BLaER1 (cell line): ENCODE measurements at regions not wholly inside any gene's neighbourhood (a gene's known extent, or its start where the extent isn't known, plus 50 kb on each side); places are given as distances from the start of the nearest gene placed in this dataset.
A peak's percentile ranks its signal among the peaks of the same experiment; 100 is the strongest.

Experiments used
- H3K27ac ChIP-seq: shearing (Covaris generic); formaldehyde crosslinking; 2 replicates; pipeline ENCODE4 v1.8.1; 2022
- H3K27me3 ChIP-seq: shearing (Covaris generic); formaldehyde crosslinking; 2 replicates; pipeline ENCODE4 v1.8.1; 2022
- H3K36me3 ChIP-seq: shearing (Covaris generic); formaldehyde crosslinking; 2 replicates; pipeline ENCODE4 v1.8.1; 2022
- H3K4me1 ChIP-seq: shearing (Covaris generic); formaldehyde crosslinking; 2 replicates; pipeline ENCODE4 v1.8.1; 2022
- H3K4me2 ChIP-seq: shearing (Covaris generic); formaldehyde crosslinking; 2 replicates; pipeline ENCODE4 v1.8.1; 2022
- H3K4me3 ChIP-seq: shearing (Covaris generic); formaldehyde crosslinking; 2 replicates; pipeline ENCODE4 v1.8.1; 2022
- H3K9ac ChIP-seq: shearing (Covaris generic); formaldehyde crosslinking; 2 replicates; pipeline ENCODE4 v1.8.1; 2022
- H3K9me3 ChIP-seq: shearing (Covaris generic); formaldehyde crosslinking; 2 replicates; pipeline ENCODE4 v1.8.1; 2022
- H4K20me1 ChIP-seq: shearing (Covaris generic); formaldehyde crosslinking; 2 replicates; pipeline ENCODE4 v1.8.1; 2022
- Cebpa-rat ChIP-seq: shearing (Covaris generic); IDR thresholded peaks from 2 replicates; pipeline ENCODE4 v1.8.1; 2022

DNA sequence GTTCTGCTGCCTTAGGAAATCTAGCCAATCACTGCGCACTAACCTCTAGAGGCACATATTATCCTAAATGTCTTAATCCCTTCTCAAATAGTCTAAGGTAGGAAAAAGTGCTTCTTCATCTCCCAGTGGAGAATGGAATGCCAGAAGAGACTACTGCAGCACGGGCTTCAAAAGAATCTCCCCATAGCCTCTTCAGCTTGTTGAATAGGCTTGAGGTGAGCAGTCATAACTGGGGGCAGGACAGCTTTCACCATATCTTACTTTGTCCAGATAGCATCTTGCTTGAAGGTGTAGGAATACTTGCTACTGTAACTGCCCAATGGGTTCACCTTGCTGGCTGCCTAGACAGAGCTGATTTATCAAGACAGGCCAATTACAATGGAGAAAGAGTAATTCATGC lies 88.8 kb downstream of the MBL2 start:
- Histone ChIP-seq H3K9me3 (peaks cover 11% of the 10 kb centered on the region; the same call in 1 of the 2 replicates), H3K9ac (no peak overlapping the region), H3K27ac (no peak overlapping the region), H3K36me3 (no peaks in the 10 kb centered on the region), H3K27me3 (no peaks in the 10 kb centered on the region), H3K4me3 (no peak overlapping the region), H4K20me1 (no peaks in the 10 kb centered on the region), H3K4me2 (no peak overlapping the region), H3K4me1 (peaks cover 10% of the 10 kb centered on the region; the same call in 1 of the 2 replicates)
- TF ChIP-seq Cebpa-rat: no peak

DNA sequence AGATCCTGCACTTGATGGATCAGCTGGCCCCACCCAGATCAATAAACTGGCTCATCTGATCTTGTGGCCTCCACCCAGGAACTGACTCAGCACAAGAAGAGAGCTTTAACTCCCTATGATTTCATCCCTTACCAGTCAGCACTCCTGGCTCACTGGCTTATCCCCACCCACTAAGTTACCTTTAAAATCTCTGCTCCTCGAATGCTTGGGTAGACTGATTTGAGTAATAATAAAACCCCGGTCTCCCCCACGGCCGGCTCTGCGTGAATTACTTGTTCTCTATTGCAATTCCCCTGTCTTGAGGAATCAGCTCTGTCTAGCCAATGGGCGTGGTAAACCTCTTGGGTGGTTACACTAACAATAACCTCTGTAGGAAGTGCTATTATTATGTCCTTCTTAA lies 83.7 kb downstream of the MBL2 start:
- Histone ChIP-seq H3K27ac (no peak overlapping the region), H3K4me2 (no peak overlapping the region), H3K4me1 (0 out of 2 replicates have a peak, but pooled peaks cover 5% of the 10 kb centered on the region), H3K36me3 (no peaks in the 10 kb centered on the region), H3K4me3 (no peak overlapping the region), H4K20me1 (no peaks in the 10 kb centered on the region), H3K27me3 (no peaks in the 10 kb centered on the region), H3K9me3 (peaks cover 37% of the 10 kb centered on the region), H3K9ac (no peak overlapping the region)
- TF ChIP-seq Cebpa-rat: no peak

DNA sequence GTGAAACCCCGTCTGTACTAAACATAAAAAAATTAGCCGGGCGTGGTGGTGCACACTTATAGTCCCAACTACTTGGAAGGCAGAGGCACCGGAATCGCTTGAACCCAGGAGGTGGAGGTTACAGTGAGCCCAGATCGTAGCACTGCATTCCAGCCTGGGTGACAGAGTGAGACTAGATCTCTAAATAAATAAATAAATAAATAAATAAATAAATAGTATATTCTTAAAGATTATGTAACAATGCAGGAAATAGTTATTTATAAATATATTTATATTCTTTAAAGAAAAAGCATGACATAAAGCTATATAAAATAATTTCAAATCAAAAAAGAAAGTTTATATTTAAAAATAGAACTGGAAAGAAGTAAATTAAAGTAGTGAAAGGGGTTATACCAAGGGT lies 76.4 kb downstream of the MBL2 start:
- Histone ChIP-seq H3K27ac (no peak overlapping the region), H3K27me3 (no peaks in the 10 kb centered on the region), H3K9ac (no peak overlapping the region), H3K36me3 (no peaks in the 10 kb centered on the region), H3K9me3 (peaks cover 8% of the 10 kb centered on the region), H3K4me3 (no peak overlapping the region), H3K4me1 (no peaks in the 10 kb centered on the region), H4K20me1 (no peaks in the 10 kb centered on the region), H3K4me2 (no peak overlapping the region)
- TF ChIP-seq Cebpa-rat: no peak

DNA sequence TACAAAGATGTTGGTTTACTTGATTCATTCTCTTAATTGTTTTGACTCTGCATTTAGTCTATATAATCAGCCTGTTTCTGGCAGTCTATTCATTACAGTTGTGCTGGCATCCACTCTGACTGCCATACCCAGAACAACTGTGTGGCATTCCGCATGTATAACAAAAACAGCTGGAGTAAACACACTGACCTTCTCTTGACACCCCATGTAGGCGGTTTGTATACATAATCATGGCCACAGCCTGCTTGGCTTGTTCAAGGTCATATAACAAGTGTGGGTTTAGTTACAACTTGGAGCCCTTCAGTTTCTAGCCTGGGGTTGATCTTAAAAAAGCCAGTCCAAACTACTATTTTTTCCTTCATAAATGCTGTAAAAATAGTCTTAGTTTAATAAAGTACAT lies 70.9 kb downstream of the MBL2 start:
- no peaks in the 10 kb centered on the region for H3K9me3 ChIP-seq
- no peaks in the 10 kb centered on the region for H3K27me3 ChIP-seq
- no peak overlapping the region for H3K4me3 ChIP-seq
- no peak for TF ChIP-seq Cebpa-rat
- H3K36me3 ChIP-seq: no peaks in the 10 kb centered on the region
- no peak overlapping the region for H3K9ac ChIP-seq
- peaks cover 20% of the 10 kb centered on the region for H3K4me1 ChIP-seq
- no peaks in the 10 kb centered on the region for H4K20me1 ChIP-seq
- H3K4me2 ChIP-seq: no peak overlapping the region
- no peak overlapping the region for H3K27ac ChIP-seq

DNA sequence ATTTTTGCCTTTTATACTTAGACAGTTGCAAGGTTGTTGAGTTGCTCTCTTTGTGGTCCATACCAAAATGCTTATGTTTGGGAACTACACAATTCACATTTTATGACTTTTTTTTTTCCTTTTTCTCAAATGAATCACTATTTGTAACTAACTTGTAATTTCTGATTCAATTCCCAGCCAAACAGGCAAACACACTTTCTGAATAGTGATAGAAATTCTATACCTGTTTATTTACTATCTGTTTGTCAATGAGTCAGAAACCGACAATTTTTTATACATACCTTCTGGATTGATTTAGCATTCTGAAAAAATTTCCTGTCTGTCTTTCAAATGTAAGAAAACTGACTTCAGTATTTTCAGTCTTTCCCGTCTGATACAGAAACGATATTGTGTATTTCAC lies 69.1 kb downstream of the MBL2 start:
- Histone ChIP-seq H3K4me2 (peak overlapping the region; percentile 37; the same call in 1 of the 2 replicates), H3K4me3 (no peak overlapping the region), H3K27ac (no peak overlapping the region), H3K27me3 (no peaks in the 10 kb centered on the region), H3K9ac (no peak overlapping the region), H3K9me3 (no peaks in the 10 kb centered on the region), H4K20me1 (no peaks in the 10 kb centered on the region), H3K4me1 (peaks cover 20% of the 10 kb centered on the region), H3K36me3 (no peaks in the 10 kb centered on the region)
- TF ChIP-seq Cebpa-rat: no peak

DNA sequence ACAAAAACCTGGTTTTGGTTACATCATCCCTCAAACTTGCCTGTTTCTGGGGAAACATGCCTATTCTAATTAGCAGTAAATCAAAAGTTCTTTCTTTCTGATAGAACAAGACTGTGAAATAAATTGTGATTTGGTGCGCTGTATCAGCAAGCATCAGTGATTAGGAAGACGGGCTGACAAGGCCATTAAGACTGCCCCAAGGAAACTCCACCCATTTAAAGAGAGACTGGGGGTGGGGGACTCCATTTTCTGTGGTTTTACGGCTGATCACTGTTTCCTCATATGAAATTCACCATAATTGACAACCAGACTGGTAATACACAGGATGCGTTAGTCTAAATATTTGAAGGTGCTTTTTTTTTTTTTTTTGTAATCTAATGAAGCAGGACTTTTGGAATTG lies 68.7 kb downstream of the MBL2 start:
- Histone ChIP-seq H3K9me3 (no peaks in the 10 kb centered on the region), H3K27ac (no peak overlapping the region), H3K4me3 (no peak overlapping the region), H3K4me1 (peaks cover 20% of the 10 kb centered on the region), H3K4me2 (peak overlapping the region; percentile 37), H3K36me3 (no peaks in the 10 kb centered on the region), H3K27me3 (no peaks in the 10 kb centered on the region), H3K9ac (no peak overlapping the region), H4K20me1 (no peaks in the 10 kb centered on the region)
- no peak for TF ChIP-seq Cebpa-rat

DNA sequence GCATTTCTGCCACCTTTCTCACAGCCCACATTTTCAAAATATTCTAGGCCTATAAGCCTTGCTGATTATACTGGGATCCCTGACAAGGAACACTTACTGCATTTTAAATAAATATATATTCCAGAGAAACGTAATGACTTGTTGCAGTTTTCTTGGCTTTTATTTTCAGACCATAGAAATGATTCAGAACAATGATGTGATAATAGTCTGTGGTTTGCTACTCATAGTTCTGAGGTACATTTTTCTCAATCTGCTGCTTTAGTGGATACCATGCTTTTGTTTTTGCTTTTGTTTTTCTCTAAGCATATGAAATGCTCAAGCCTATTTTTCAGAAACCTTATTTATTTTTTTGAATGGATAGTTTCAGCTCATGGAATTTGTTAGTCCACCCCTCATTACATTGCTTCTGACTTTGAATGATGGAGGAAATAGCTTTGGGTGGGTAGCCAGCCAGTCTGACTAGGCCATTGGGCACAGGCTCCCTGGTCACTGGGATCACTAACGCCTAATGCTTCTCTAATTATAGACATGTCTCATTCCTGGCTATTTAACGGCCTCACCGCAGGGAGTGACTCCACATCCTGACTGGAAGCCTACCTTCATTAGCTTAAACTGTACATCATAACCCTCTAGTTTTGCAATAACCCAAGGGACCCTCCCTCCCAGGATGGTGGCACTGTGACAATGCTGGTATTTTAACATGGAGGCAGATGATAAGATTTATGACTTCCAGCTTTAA lies 66.1 kb downstream of the MBL2 start:
- Histone ChIP-seq H3K4me3 (no peak overlapping the region), H3K9ac (no peak overlapping the region), H3K4me1 (peaks cover 20% of the 10 kb centered on the region), H3K27me3 (no peaks in the 10 kb centered on the region), H3K36me3 (no peaks in the 10 kb centered on the region), H4K20me1 (no peaks in the 10 kb centered on the region), H3K4me2 (no peak overlapping the region), H3K27ac (no peak overlapping the region), H3K9me3 (no peaks in the 10 kb centered on the region)
- no peak for TF ChIP-seq Cebpa-rat
